ENCODE measurements at regions not wholly inside any gene's neighbourhood (a gene's known extent, or its start where the extent isn't known, plus 50 kb on each side); places are given as distances from the start of the nearest gene placed in this dataset.
"Not testable (repeated sequence)": the region's sequence is repeated elsewhere in the genome, so short reads cannot be mapped to it uniquely, and the experiment has no call there.

DNA sequence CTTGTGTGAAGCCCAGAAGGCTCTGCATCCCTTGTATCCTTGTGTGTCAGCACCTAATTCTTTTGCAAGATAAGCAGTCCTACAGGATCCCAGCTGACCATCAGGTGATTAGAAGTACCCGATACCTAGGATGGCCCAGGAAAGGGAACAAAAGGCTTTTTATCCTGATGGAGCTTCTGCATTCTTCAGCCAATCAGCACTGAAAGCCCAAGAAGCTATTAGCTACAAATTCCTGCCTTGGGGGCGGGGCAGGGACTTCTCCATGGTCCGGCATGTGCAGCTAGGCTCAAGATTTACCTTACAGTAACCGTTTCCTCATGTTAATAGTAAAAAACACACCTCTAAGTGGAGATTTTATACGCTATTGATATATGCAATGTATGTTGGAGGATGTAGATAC lies 264.6 kb upstream of the THUMPD2 start:
- no peak for DNase-seq (ENCODE audit: low spot score in 2 of 2)
- no peak for FAIRE-seq

DNA sequence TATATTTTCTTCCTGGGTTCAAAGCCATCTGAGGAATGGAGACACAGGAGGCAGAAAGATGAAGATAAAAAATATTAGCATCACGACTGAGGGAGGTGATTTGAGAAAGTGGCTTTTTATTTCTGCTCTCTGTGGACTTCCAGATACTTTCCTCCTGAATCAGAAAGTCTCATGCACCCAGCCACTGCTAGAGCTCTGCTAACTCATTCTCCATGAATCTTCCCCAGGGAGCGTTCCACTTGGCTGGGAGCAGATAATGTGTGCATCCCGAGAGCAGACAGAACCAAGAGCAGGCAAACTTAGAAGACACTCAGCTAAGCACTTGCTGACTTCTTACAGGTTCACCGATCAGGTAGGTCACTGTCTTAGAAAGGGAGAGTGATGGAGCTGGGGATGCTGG lies 264.1 kb upstream of the THUMPD2 start:
- DNase-seq (ENCODE audit: low spot score in 2 of 2) (no peak), FAIRE-seq (no peak)

DNA sequence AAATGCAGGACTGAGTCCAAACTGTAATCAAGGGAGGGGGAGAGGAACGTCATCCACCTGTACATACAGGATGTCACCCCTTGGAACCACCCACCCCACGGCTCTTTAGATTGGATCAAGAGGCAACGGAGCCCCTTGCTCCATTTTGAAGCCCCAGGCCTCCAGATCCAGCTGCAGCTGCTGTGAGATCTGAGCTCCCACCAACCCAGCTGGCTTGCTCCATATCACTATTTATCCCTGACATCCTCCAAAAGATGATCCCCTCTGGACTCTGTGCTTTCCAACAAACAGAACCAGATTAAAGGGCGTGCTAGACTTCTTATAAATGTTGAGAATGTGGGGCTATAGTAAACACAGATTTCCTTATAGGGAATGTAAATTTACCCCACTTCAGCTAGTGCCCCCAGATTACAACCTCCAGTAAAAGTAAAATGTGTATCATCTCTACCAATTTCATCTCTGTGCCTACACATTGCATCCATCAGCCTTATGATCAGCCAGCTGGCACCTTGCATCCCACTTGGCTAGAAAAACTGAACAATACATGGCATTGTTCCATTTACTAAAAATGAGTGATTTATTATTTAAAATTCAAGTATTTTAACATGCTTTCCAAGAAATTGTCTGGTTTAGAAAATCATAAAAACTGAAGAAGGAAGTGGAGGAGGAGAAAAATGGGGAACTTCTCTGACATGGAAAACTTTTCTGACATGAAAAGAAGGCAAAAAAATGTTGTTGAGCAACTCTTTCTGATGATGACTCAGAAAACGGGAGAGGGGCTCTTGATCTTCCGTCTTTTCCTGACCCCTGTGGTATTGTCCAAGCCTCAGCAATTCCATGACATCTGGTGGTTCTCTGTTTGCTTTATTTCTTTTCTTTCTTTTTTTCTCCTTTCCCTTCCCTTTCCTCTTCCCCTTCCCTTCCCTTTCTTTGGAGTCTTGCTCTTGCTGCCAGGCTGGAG lies 262.6 kb upstream of the THUMPD2 start:
- no peak for DNase-seq (ENCODE audit: low spot score in 2 of 2)
- no peak for FAIRE-seq

- FAIRE-seq (no peak), DNase-seq (ENCODE audit: low spot score in 2 of 2) (no peak)
These were observed 260.5 kb upstream of the THUMPD2 start for GRCh38 chr2:40039549-40039948.

DNA sequence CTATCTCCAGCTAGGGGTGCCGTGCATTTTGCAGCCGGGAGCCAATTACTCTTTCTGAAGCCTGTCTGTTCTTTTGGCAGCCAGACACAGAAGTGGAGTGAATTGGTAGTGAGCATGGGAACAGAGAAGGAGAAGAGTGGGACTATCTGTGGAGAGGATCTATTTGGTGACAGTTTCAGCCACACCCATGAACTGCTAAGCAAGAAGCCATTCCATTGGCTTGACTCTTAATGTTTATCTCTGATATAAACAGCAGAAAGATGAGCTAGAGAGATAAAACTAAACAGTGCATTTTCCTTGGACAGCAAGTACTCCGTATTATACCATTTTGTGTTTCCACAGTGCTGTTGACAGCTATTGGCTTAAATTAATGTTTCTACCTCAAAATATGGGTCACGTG lies 259.6 kb upstream of the THUMPD2 start:
- no peak for FAIRE-seq
- no peak for DNase-seq (ENCODE audit: low spot score in 2 of 2)

DNA sequence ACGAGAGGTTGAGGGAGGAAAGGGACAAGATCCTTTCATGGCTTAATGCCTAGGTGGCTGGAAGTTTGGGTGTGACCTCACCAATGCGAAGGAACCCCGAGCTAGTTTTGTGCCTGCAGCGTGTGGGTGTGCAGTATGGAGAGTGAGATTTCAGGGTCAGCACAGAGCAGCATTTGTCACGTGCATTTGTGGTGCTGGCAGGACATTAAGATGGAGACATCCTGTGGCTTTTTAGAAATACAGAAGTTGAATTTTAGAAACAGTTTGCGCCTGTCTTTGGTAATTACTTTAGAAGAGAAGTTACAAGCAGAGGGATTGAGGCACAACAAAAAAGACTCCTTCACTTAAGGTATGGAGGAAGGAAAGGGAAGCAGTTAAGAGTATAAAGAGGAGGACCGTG lies 258.2 kb upstream of the THUMPD2 start:
- FAIRE-seq = no peak
- no peak for DNase-seq (ENCODE audit: low spot score in 2 of 2)

DNA sequence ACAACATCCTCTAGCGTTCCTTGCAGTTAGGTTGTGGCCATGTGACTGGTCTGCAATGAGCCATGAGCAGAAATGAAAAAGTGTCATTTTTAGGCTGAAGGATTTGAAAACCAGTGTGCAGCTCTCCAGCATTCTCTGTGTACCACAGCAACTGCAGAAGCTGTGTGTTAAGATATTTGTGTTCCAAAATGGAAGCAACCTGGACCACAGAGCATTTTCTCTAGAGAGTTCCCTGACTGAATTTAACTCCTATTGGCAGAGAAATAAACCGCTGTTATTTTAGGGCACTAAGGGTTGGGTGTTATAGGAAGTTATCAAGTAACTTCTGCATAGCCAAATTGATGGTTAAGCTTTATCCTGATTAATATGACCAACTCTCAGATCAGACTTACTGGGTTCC lies 257.2 kb upstream of the THUMPD2 start:
- no peak for DNase-seq (ENCODE audit: low spot score in 2 of 2)
- FAIRE-seq = no peak

- DNase-seq (ENCODE audit: low spot score in 2 of 2) (no peak), FAIRE-seq (no peak)
These were observed 255.7 kb upstream of the THUMPD2 start for GRCh38 chr2:40034801-40035200.

GRCh38 chr2:40034198-40034597 lies 255.1 kb upstream of the THUMPD2 start:
- DNase-seq (ENCODE audit: low spot score in 2 of 2) (no peak), FAIRE-seq (no peak)

- no peak for FAIRE-seq
- no peak for DNase-seq (ENCODE audit: low spot score in 2 of 2)
These were observed 254.7 kb upstream of the THUMPD2 start for GRCh38 chr2:40033781-40034180.

DNA sequence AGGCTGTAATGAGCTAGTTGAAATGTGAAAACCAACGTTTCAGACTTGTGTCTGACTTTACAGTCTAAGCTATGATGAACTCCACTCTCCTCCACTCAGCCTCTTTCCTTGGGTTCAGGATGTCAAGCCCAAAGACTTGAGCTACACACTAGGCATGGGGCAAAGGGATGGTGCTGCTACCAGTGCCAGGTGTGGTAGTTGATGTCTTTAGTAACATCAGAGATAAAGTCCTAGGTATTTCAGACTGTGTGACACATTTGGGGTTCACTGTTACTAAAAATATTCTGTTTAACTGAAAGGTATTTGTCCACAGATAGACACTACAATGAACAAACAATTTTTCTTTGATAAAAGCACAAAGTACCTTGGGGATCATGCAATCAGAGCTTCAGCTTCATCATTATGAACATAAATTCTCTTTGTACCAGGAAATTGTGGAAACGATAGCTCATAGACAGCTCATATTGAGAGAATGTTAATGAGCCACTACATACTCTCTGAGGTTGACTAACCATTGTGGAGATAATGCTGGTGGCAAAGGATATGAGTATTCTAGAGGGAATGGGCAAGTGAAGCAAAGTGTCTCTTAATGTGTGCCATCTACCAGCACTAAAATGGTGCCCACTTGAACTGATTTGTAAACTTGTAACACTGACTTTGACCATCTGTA lies 253.7 kb upstream of the THUMPD2 start:
- FAIRE-seq (no peak), DNase-seq (ENCODE audit: low spot score in 2 of 2) (no peak)

DNA sequence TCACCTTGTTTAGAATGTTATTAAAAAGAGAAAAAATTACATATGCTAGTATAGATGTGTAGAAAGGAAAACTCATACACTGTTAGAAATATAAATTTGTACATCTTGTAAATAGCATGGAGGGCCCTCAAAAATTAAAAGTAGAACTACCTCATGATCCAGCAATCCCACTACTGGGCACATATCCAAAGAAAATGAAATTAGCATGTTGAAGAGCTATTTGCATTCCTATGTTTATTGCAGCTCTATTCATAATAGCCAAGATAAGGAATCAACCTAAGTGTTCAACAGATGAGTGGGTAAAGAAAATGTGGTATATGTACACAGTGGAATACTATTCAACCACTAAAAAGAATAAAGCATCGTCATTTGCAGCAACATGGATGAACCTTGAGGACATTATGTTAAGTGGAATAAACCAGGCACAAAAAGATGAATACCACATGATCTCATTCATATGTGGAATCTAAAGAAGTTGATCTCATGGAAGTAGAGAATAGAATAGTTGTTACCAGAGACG lies 251.5 kb upstream of the THUMPD2 start:
- FAIRE-seq (no peak), DNase-seq (ENCODE audit: low spot score in 2 of 2) (no peak)

DNA sequence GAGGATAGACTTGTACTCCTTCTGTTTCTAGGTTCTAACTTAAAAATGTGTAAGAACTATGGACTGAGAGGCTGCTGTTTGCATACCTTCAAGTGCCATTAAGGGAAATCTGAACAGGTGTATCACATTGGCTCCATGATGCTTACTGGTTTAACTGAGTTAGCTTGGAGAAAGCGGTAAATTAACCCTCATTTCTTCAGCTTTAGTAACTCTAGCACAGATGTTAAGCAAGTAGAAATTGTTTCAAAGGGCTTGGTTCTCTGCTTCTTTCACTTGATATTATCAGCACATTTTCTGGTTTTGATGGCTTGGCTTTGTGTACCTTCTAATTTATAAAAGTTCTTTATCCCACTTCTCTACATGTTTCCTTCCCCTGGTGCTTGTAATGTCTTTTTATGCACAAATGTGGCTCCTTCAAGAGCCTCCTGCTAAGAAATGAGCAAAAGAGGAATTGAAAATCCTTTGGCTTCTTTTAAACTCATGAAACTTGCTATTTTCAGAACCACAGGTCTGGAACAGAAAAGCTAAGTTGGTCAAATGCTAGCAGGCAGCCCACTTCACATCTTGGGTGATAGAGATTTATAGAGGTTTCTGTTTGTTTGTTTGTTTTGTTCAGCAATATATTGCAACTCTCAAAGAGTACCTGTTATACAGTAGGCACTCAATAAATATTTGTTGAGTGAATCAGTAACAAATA lies 249.9 kb upstream of the THUMPD2 start:
- DNase-seq (ENCODE audit: low spot score in 2 of 2) = no peak

GRCh38 chr2:40027968-40028367 lies 248.9 kb upstream of the THUMPD2 start:
- DNase-seq (ENCODE audit: low spot score in 2 of 2) (no peak), FAIRE-seq (no peak)

More for the DNA sequence above, 249.9 kb upstream of the THUMPD2 start:
- FAIRE-seq = no peak

DNA sequence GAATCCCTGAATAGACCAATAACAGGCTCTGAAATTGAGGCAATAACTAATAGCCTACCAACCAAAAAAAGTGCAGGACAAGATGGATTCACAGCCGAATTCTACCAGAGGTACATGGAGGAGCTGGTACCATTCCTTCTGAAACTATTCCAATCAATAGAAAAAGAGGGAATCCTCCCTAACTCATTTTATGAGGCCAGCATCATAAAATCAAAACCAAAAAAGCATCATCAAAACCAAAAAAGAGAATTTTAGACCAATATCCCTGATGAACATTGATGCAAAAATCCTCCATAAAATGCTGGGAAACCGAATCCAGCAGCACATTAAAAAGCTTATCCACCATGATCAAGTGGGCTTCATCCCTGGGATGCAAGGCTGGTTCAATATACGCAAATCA lies 246.2 kb upstream of the THUMPD2 start:
- not testable (repeated sequence) for DNase-seq (ENCODE audit: low spot score in 2 of 2); FAIRE-seq

DNA sequence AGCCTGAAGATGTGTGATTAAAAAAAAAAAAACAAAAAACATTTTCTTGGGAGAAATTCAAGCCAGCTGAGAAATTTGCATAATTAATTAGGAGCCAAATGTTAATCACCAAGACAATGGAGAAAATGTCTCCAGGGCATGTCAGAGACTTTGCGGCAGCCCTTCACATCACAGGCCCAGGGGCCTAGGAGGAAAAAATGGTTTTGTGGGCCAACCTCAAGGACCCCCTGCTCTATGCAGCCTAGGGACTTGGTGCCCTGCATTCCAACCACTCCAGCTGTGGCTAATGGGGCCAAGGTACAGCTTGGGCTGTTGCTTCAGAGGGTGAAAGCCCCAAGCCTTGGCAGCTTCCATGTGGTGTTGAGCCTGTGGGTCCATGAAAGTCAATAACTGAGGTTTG lies 241.9 kb upstream of the THUMPD2 start:
- DNase-seq (ENCODE audit: low spot score in 2 of 2) (no peak), FAIRE-seq (no peak)

DNA sequence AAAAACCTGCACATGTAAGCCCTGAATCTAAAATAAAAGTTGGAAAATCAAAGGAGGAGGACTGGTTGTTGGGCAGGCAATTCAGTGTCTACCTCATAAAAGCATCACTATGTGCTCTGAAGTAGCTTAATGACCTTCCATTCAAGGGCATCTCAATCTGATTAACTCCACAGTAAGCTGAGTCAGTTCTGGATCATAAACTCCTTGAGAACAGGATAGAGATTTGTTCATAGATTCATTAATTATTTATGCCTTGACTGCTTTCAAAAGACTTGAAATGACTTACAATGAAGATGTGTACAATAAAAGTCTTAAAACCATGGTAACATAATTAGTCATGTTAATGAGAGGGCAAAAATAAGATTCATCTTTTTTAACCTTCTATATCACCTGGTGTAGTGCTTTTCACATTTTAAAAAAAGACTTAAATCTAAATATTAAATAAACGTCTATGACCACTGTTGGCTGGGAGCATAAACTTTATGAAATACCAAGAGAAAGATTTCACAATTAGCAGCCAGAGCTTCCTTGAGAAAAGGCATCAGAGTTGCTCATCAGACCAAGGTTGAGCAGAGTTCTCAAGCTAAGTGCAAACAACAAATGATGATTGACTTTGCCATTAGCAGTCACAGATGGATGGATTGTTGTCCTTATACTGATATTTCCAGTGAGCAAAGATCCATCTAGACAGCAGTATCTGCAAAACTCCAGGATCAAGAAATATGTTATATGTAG lies 237.3 kb upstream of the THUMPD2 start:
- FAIRE-seq = no peak
- DNase-seq (ENCODE audit: low spot score in 2 of 2) = no peak

- not testable (repeated sequence) for DNase-seq (ENCODE audit: low spot score in 2 of 2); FAIRE-seq
These were observed 234.9 kb upstream of the THUMPD2 start for GRCh38 chr2:40013962-40014361.

DNA sequence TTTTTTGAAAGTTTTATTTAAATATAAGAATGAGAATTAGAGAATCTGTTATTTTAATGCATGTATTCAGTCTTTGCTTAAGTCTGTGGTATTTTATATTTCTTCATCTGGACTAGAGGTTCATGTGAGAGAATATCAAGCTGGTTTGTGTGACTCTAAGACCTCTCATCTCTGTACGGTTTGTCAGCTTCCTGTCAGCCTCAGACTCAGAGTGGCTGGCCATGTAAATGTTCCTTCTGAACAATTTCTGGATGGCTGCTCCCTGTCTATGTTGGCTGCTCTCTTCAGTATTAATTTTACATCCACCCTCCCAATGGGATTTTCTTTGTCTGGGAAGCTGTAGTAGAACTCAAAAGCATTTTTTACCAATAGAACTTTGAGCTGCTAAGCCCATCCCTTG lies 225.3 kb upstream of the THUMPD2 start:
- no peak for DNase-seq (ENCODE audit: low spot score in 2 of 2)

GRCh38 chr2:40002339-40002738 lies 223.3 kb upstream of the THUMPD2 start:
- no peak for DNase-seq (ENCODE audit: low spot score in 2 of 2)
- FAIRE-seq = no peak

More for the DNA sequence above, 225.3 kb upstream of the THUMPD2 start:
- FAIRE-seq = no peak

Measured in frontal cortex (tissue), 3 donors.